ENCODE measurements at regions not wholly inside any gene's neighbourhood (a gene's known extent, or its start where the extent isn't known, plus 50 kb on each side); places are given as distances from the start of the nearest gene placed in this dataset.
A peak's percentile ranks its signal among the peaks of the same experiment; 100 is the strongest.

DNA sequence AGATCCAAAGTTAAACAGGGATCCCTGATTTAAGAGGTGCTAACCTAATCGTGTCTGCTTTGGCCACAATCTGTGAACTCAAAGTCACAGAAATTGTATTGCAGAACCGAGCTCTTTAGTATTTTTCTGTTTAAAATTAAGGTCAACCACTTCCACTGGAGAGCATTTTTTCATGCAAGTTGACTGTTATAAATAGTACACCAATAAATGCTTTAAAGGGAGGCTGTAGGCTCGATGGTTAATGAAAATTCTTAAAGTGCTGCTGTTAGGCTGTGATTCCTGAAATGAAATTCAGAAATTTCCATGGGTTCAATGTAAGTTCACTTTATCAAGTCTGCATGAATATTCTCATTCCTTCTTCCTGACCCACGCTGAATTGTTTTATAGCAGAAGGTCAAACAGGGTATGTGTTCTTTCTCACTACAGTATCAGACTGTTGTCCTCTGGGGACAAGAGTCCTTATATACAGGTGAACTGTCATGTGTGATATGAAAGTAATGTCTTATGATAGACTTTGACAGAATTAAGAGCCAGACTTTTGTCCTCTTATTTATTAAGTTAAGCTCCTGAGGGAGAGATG lies 92.5 kb upstream of the HDGFL1 start:
- DNase-seq (ENCODE audit: low spot score), result no peak
- no peaks in the 10 kb centered on the region for H3K9me3 ChIP-seq (ENCODE audit: control insufficient read depth in 4 of 4, low read length in 3 of 4)
- no peak for TF ChIP-seq RAD21 (IDR thresholded peaks at IDR 0.05)
- TF ChIP-seq SP1 (IDR thresholded peaks at IDR 0.05), result peak; percentile 9
- no peak for TF ChIP-seq FOXA1 (IDR thresholded peaks at IDR 0.05)
- TF ChIP-seq NR2F2 (IDR thresholded peaks at IDR 0.05), result peak; percentile 9
- no peak for TF ChIP-seq TAF1 (conservative IDR thresholded peaks at IDR 0.05)
- TF ChIP-seq RXRA (IDR thresholded peaks at IDR 0.05), result peak in 1 of 2 donors; percentile 40
- H3K4me3 ChIP-seq (ENCODE audit: low read depth in 1 of 3, low read length in 3 of 3), result no peak overlapping the region
- H3K4me1 ChIP-seq (ENCODE audit: control insufficient read depth in 4 of 4, insufficient read depth in 4 of 4, low read length in 3 of 4), result peaks cover 0 to 1% (median under 1%) of the 10 kb centered on the region in 4 donors
- H3K9ac ChIP-seq (ENCODE audit: low read depth in 1 of 2, low read length in 2 of 2), result no peak overlapping the region
- H3K36me3 ChIP-seq (ENCODE audit: control insufficient read depth in 4 of 4, insufficient read depth in 3 of 4, low read depth in 1 of 4, low read length in 3 of 4), result no peaks in the 10 kb centered on the region
- 77% methylated on average over 4 of the region's 4 CpGs for WGBS
- no peak overlapping the region for H3K27ac ChIP-seq (ENCODE audit: low read depth in 1 of 2, low read length in 2 of 2)
- H3K27me3 ChIP-seq (ENCODE audit: control insufficient read depth in 4 of 4, insufficient read depth in 4 of 4, low read length in 3 of 4), result no peaks in the 10 kb centered on the region

DNA sequence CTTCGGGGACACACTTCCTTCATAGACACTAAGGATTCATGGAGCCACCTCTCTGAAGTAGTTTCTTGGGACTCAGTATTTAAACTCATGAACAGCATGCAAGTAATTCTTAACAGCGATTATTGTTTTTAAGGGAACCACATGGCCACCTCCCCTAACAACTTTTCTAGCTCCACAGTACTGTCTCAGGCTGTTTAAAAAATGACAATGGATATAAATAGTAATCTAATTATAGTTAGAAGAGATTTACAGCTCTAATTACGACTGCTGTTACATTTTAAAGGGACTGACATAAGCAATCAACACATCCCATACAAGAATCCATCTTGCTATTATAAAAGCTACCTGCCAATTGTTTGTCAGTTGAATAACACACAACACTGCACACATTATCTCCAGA lies 72.1 kb upstream of the HDGFL1 start:
- TF ChIP-seq, protein P1, sequence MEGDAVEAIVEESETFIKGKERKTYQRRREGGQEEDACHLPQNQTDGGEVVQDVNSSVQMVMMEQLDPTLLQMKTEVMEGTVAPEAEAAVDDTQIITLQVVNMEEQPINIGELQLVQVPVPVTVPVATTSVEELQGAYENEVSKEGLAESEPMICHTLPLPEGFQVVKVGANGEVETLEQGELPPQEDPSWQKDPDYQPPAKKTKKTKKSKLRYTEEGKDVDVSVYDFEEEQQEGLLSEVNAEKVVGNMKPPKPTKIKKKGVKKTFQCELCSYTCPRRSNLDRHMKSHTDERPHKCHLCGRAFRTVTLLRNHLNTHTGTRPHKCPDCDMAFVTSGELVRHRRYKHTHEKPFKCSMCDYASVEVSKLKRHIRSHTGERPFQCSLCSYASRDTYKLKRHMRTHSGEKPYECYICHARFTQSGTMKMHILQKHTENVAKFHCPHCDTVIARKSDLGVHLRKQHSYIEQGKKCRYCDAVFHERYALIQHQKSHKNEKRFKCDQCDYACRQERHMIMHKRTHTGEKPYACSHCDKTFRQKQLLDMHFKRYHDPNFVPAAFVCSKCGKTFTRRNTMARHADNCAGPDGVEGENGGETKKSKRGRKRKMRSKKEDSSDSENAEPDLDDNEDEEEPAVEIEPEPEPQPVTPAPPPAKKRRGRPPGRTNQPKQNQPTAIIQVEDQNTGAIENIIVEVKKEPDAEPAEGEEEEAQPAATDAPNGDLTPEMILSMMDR (IDR thresholded peaks at IDR 0.05; ENCODE audit: low read depth, low read length, missing input control), result no peak
- TF ChIP-seq RAD21 (IDR thresholded peaks at IDR 0.05), result no peak
- no peak for TF ChIP-seq TAF1 (conservative IDR thresholded peaks at IDR 0.05)
- no peak for TF ChIP-seq EGR1 (IDR thresholded peaks at IDR 0.05; ENCODE audit: low read depth in 2 of 2)
- no peak for TF ChIP-seq HNF4G (IDR thresholded peaks at IDR 0.05)
- TF ChIP-seq, protein P2, sequence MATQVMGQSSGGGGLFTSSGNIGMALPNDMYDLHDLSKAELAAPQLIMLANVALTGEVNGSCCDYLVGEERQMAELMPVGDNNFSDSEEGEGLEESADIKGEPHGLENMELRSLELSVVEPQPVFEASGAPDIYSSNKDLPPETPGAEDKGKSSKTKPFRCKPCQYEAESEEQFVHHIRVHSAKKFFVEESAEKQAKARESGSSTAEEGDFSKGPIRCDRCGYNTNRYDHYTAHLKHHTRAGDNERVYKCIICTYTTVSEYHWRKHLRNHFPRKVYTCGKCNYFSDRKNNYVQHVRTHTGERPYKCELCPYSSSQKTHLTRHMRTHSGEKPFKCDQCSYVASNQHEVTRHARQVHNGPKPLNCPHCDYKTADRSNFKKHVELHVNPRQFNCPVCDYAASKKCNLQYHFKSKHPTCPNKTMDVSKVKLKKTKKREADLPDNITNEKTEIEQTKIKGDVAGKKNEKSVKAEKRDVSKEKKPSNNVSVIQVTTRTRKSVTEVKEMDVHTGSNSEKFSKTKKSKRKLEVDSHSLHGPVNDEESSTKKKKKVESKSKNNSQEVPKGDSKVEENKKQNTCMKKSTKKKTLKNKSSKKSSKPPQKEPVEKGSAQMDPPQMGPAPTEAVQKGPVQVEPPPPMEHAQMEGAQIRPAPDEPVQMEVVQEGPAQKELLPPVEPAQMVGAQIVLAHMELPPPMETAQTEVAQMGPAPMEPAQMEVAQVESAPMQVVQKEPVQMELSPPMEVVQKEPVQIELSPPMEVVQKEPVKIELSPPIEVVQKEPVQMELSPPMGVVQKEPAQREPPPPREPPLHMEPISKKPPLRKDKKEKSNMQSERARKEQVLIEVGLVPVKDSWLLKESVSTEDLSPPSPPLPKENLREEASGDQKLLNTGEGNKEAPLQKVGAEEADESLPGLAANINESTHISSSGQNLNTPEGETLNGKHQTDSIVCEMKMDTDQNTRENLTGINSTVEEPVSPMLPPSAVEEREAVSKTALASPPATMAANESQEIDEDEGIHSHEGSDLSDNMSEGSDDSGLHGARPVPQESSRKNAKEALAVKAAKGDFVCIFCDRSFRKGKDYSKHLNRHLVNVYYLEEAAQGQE (IDR thresholded peaks at IDR 0.05), result no peak
- no peak for TF ChIP-seq HNF4A (conservative IDR thresholded peaks at IDR 0.05)
- TF ChIP-seq GABPA (IDR thresholded peaks at IDR 0.05 in 1 of 2, conservative IDR thresholded peaks at IDR 0.05 in 1 of 2), result no peak
- TF ChIP-seq FOXA1 (IDR thresholded peaks at IDR 0.05), result no peak
- no peak for TF ChIP-seq SP1 (IDR thresholded peaks at IDR 0.05)
- TF ChIP-seq NR2F2 (IDR thresholded peaks at IDR 0.05), result no peak
- TF ChIP-seq RXRA (IDR thresholded peaks at IDR 0.05), result no peak
- no peak for TF ChIP-seq JUND (IDR thresholded peaks at IDR 0.05)
- TF ChIP-seq, protein P3, sequence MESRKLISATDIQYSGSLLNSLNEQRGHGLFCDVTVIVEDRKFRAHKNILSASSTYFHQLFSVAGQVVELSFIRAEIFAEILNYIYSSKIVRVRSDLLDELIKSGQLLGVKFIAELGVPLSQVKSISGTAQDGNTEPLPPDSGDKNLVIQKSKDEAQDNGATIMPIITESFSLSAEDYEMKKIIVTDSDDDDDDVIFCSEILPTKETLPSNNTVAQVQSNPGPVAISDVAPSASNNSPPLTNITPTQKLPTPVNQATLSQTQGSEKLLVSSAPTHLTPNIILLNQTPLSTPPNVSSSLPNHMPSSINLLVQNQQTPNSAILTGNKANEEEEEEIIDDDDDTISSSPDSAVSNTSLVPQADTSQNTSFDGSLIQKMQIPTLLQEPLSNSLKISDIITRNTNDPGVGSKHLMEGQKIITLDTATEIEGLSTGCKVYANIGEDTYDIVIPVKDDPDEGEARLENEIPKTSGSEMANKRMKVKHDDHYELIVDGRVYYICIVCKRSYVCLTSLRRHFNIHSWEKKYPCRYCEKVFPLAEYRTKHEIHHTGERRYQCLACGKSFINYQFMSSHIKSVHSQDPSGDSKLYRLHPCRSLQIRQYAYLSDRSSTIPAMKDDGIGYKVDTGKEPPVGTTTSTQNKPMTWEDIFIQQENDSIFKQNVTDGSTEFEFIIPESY (IDR thresholded peaks at IDR 0.05), result no peak
- TF ChIP-seq, protein P4, sequence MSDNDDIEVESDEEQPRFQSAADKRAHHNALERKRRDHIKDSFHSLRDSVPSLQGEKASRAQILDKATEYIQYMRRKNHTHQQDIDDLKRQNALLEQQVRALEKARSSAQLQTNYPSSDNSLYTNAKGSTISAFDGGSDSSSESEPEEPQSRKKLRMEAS (IDR thresholded peaks at IDR 0.05), result no peak
- TF ChIP-seq YY1 (IDR thresholded peaks at IDR 0.05), result no peak
- TF ChIP-seq, protein P5, sequence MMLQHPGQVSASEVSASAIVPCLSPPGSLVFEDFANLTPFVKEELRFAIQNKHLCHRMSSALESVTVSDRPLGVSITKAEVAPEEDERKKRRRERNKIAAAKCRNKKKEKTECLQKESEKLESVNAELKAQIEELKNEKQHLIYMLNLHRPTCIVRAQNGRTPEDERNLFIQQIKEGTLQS (IDR thresholded peaks at IDR 0.05), result no peak
- Histone ChIP-seq H3K36me3 (ENCODE audit: control insufficient read depth in 4 of 4, insufficient read depth in 3 of 4, low read depth in 1 of 4, low read length in 3 of 4) (no peaks in the 10 kb centered on the region), H3K27ac (ENCODE audit: low read depth in 1 of 2, low read length in 2 of 2) (no peak overlapping the region), H3K9ac (ENCODE audit: low read depth in 1 of 2, low read length in 2 of 2) (no peak overlapping the region), H3K4me3 (ENCODE audit: low read depth in 1 of 3, low read length in 3 of 3) (no peak overlapping the region), H3K4me1 (ENCODE audit: control insufficient read depth in 4 of 4, insufficient read depth in 4 of 4, low read length in 3 of 4) (no peaks in the 10 kb centered on the region), H3K9me3 (ENCODE audit: control insufficient read depth in 4 of 4, low read length in 3 of 4) (no peaks in the 10 kb centered on the region), H3K27me3 (ENCODE audit: control insufficient read depth in 4 of 4, insufficient read depth in 4 of 4, low read length in 3 of 4) (no peaks in the 10 kb centered on the region)
- no peak for DNase-seq (ENCODE audit: low spot score)
- 83% methylated on average over 3 of the region's 3 CpGs for WGBS
